Fibroblast of villous mesenchyme (primary cell): ENCODE measurements at regions not wholly inside any gene's neighbourhood (a gene's known extent, or its start where the extent isn't known, plus 50 kb on each side); places are given as distances from the start of the nearest gene placed in this dataset.

Experiments
- DNase-seq: peaks from one replicate; pipeline ENCODE4 v3.0.0-alpha.2; 2010; ENCODE audit warnings: low read depth
- H3K4me3 ChIP-seq: 2 replicates; pipeline ENCODE4 v1.5.1; 2011; ENCODE audit warnings: low read depth, mild to moderate bottlenecking, low read length
- TF ChIP-seq, protein P1 (sequence below): IDR thresholded peaks from 2 replicates; pipeline ENCODE4 v1.5.1; 2012; ENCODE audit warnings: low read depth, mild to moderate bottlenecking, low read length; ENCODE audit not compliant: insufficient read depth

DNA sequence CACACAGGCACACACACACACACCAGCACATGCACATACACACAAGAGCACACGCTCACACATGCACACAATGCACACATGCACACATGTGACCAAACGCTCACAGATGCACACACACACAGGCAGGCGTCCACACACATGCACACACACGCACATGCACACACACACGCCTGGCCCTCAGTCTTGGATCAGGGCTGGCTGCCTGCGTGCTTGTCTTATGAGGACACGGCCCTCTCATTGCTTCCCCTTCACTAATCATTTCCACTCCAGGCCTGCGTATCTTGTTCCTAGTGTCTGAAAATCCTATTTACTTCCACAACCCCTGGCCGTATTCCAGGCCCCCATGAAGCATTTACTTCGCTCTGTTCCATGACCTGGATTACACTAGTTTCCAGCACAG, 740.5 kb downstream of the BRD1 start:
- no peak overlapping the region for H3K4me3 ChIP-seq
- TF ChIP-seq, protein P1, sequence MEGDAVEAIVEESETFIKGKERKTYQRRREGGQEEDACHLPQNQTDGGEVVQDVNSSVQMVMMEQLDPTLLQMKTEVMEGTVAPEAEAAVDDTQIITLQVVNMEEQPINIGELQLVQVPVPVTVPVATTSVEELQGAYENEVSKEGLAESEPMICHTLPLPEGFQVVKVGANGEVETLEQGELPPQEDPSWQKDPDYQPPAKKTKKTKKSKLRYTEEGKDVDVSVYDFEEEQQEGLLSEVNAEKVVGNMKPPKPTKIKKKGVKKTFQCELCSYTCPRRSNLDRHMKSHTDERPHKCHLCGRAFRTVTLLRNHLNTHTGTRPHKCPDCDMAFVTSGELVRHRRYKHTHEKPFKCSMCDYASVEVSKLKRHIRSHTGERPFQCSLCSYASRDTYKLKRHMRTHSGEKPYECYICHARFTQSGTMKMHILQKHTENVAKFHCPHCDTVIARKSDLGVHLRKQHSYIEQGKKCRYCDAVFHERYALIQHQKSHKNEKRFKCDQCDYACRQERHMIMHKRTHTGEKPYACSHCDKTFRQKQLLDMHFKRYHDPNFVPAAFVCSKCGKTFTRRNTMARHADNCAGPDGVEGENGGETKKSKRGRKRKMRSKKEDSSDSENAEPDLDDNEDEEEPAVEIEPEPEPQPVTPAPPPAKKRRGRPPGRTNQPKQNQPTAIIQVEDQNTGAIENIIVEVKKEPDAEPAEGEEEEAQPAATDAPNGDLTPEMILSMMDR: no peak
- no peak for DNase-seq

DNA sequence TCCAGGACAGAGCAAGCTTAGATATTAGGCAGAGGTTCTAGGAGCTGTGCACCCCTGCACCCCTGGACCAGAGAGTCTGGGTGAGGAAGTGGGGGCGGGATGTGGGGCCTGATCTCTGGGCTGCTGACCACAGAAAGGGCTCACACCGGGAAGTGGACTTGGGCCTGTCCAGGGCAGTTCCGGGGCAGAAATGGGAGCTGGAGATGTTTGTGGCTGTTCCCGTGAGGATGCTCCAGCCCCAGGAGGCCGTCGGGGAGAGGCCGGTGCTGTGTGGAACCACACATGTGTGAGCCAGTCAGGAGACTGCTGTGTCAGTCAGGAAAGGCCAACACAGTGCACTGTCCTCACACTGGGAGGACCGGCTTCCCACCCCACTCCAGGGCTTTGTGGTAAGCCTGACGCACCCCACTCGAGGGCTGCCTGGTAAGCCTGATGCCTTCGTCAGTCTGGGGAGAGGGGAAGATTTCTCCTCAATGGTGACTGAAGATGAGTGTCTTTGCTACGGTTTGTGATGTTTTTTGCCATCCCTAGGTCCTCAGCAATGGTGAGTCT, 741.0 kb downstream of the BRD1 start:
- TF ChIP-seq, protein P1: no peak
- DNase-seq: no peak
- H3K4me3 ChIP-seq: no peak overlapping the region

DNA sequence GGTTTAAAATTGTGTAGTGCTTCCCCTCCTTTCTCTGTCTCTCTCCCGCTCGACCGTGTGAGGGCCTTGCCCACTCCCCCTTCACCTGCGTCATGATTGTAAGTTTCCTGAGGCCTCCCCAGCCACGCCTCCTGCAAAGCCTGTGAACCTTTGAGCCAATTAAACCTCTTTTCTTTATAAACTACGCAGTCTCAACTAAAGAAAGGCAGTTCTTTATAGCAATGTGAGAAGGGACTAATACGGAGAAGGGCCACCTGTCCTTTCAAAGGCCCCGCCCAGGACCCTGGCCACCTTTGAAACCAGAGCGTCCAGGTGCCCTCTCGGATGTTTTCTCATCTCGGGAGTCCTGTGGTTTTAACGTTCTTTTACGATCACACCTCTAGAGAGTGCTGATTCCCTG, 741.5 kb downstream of the BRD1 start:
- no peak for DNase-seq
- TF ChIP-seq, protein P1: no peak
- H3K4me3 ChIP-seq: no peak overlapping the region

- TF ChIP-seq, protein P1: no peak
Observed at GRCh38 chr22:49084206-49084605, 743.5 kb downstream of the BRD1 start.

GRCh38 chr22:49083607-49084006, 744.1 kb downstream of the BRD1 start:
- TF ChIP-seq, protein P1: no peak
- no peak for DNase-seq
- H3K4me3 ChIP-seq: no peak overlapping the region

More at GRCh38 chr22:49084206-49084605, 743.5 kb downstream of the BRD1 start:
- DNase-seq: no peak
- no peak overlapping the region for H3K4me3 ChIP-seq

DNA sequence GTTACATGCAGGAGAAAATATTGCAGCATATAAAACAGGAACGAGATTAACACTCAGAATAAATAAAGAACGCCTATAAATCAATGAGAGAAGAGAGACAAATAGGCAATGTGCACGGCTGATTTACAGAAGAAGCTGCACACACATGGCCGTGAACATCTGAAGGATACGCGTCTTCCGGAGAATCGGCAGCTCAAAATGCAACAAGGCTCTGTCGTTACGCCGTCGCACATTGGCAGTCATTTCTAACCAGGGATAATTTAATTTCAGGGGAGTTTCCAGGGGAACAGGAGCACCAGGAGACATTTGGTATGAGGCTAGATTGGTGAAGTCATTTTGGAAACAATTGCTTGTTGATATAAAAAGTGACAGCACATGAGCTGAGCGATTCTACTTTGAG, 745.2 kb downstream of the BRD1 start:
- TF ChIP-seq, protein P1: no peak
- H3K4me3 ChIP-seq: no peak overlapping the region
- DNase-seq: no peak

GRCh38 chr22:49081926-49082325, 745.7 kb downstream of the BRD1 start:
- DNase-seq: no peak
- no peak overlapping the region for H3K4me3 ChIP-seq
- TF ChIP-seq, protein P1: no peak
